ENCODE measurements at regions not wholly inside any gene's neighbourhood (a gene's known extent, or its start where the extent isn't known, plus 50 kb on each side); places are given as distances from the start of the nearest gene placed in this dataset.
"Not testable (repeated sequence)": the region's sequence is repeated elsewhere in the genome, so short reads cannot be mapped to it uniquely, and the experiment has no call there.

- Mint-ChIP-seq H3K36me3 (no peaks in the 10 kb centered on the region), H3K9me3 (peaks cover 0 to 4% (median 3%) of the 10 kb centered on the region in 3 donors), H3K4me3 (no peak overlapping the region), H3K4me1 (no peaks in the 10 kb centered on the region), H3K27ac (no peak overlapping the region), H3K27me3 (no peaks in the 10 kb centered on the region)
These were observed 589.0 kb downstream of the C12orf50 start for GRCh38 chr12:87439990-87440827.

GRCh38 chr12:87430444-87430843, 598.8 kb downstream of the C12orf50 start:
- Mint-ChIP-seq H3K4me1 (peaks cover 0 to 2% (median 0%) of the 10 kb centered on the region in 3 donors), H3K27ac (peak overlapping the region in 1 of 3 donors; percentile 55), H3K4me3 (peak overlapping the region in 1 of 4 donors; percentile 2), H3K36me3 (no peaks in the 10 kb centered on the region), H3K9me3 (peaks cover 4 to 5% (median 4%) of the 10 kb centered on the region in 3 donors), H3K27me3 (no peaks in the 10 kb centered on the region)

GRCh38 chr12:87428701-87429277, 600.4 kb downstream of the C12orf50 start:
- H3K4me1 Mint-ChIP-seq, result peaks cover 0 to 2% (median 0%) of the 10 kb centered on the region in 3 donors
- no peaks in the 10 kb centered on the region for H3K36me3 Mint-ChIP-seq
- no peak overlapping the region for H3K27ac Mint-ChIP-seq
- H3K4me3 Mint-ChIP-seq, result no peak overlapping the region
- H3K9me3 Mint-ChIP-seq, result peaks cover 4 to 5% (median 4%) of the 10 kb centered on the region in 3 donors
- no peaks in the 10 kb centered on the region for H3K27me3 Mint-ChIP-seq

GRCh38 chr12:87427770-87428169, 601.4 kb downstream of the C12orf50 start:
- Mint-ChIP-seq H3K4me3 (no peak overlapping the region), H3K36me3 (no peaks in the 10 kb centered on the region), H3K27me3 (no peaks in the 10 kb centered on the region), H3K9me3 (peaks cover 4 to 5% (median 4%) of the 10 kb centered on the region in 3 donors), H3K27ac (no peak overlapping the region), H3K4me1 (peaks cover 0 to 2% (median 0%) of the 10 kb centered on the region in 3 donors)

GRCh38 chr12:87425942-87426554, 603.2 kb downstream of the C12orf50 start:
- Mint-ChIP-seq H3K4me3 (no peak overlapping the region), H3K27me3 (no peaks in the 10 kb centered on the region), H3K27ac (peak overlapping the region in 1 of 3 donors; percentile 74), H3K9me3 (peaks cover 4 to 5% (median 4%) of the 10 kb centered on the region in 3 donors), H3K36me3 (no peaks in the 10 kb centered on the region), H3K4me1 (peaks cover 0 to 2% (median 0%) of the 10 kb centered on the region in 3 donors)

GRCh38 chr12:87421233-87421632, 608.0 kb downstream of the C12orf50 start:
- not testable (repeated sequence) for H3K4me3 Mint-ChIP-seq, H3K9me3 Mint-ChIP-seq, H3K27me3 Mint-ChIP-seq, H3K4me1 Mint-ChIP-seq, H3K36me3 Mint-ChIP-seq, H3K27ac Mint-ChIP-seq

- H3K9me3 Mint-ChIP-seq, result peaks cover 2 to 12% (median 6%) of the 10 kb centered on the region in 3 donors
- no peaks in the 10 kb centered on the region for H3K27me3 Mint-ChIP-seq
- no peak overlapping the region for H3K4me3 Mint-ChIP-seq
- no peaks in the 10 kb centered on the region for H3K4me1 Mint-ChIP-seq
- H3K27ac Mint-ChIP-seq, result no peak overlapping the region
- H3K36me3 Mint-ChIP-seq, result no peaks in the 10 kb centered on the region
These were observed 615.4 kb downstream of the C12orf50 start for GRCh38 chr12:87413784-87414183.

GRCh38 chr12:87406926-87407325, 622.3 kb downstream of the C12orf50 start:
- H3K9me3 Mint-ChIP-seq, result peaks cover 2 to 7% (median 4%) of the 10 kb centered on the region in 3 donors
- no peaks in the 10 kb centered on the region for H3K4me1 Mint-ChIP-seq
- H3K4me3 Mint-ChIP-seq, result no peak overlapping the region
- H3K36me3 Mint-ChIP-seq, result no peaks in the 10 kb centered on the region
- H3K27me3 Mint-ChIP-seq, result no peaks in the 10 kb centered on the region
- H3K27ac Mint-ChIP-seq, result no peak overlapping the region

GRCh38 chr12:87405918-87406317, 623.3 kb downstream of the C12orf50 start:
- H3K27ac Mint-ChIP-seq, result no peak overlapping the region
- H3K9me3 Mint-ChIP-seq, result peaks cover 2 to 3% (median 2%) of the 10 kb centered on the region in 3 donors
- H3K27me3 Mint-ChIP-seq, result no peaks in the 10 kb centered on the region
- H3K36me3 Mint-ChIP-seq, result no peaks in the 10 kb centered on the region
- H3K4me1 Mint-ChIP-seq, result no peaks in the 10 kb centered on the region
- no peak overlapping the region for H3K4me3 Mint-ChIP-seq

GRCh38 chr12:87394168-87394567, 635.0 kb downstream of the C12orf50 start:
- H3K36me3 Mint-ChIP-seq, result not testable (repeated sequence)

GRCh38 chr12:87388376-87388775, 640.8 kb downstream of the C12orf50 start:
- Mint-ChIP-seq H3K4me1 (peaks cover 2 to 5% (median 4%) of the 10 kb centered on the region in 3 donors), H3K9me3 (peaks cover 0 to 3% (median 0%) of the 10 kb centered on the region in 3 donors), H3K4me3 (no peak overlapping the region), H3K27me3 (no peaks in the 10 kb centered on the region), H3K36me3 (no peaks in the 10 kb centered on the region), H3K27ac (no peak overlapping the region)

More at GRCh38 chr12:87394168-87394567, 635.0 kb downstream of the C12orf50 start:
- H3K4me3 Mint-ChIP-seq, H3K27ac Mint-ChIP-seq, H3K9me3 Mint-ChIP-seq, H3K27me3 Mint-ChIP-seq, H3K4me1 Mint-ChIP-seq: not testable (repeated sequence)

- H3K36me3 Mint-ChIP-seq, result no peaks in the 10 kb centered on the region
- no peaks in the 10 kb centered on the region for H3K27me3 Mint-ChIP-seq
- H3K4me3 Mint-ChIP-seq, result no peak overlapping the region
- no peaks in the 10 kb centered on the region for H3K9me3 Mint-ChIP-seq
- H3K27ac Mint-ChIP-seq, result no peak overlapping the region
- peaks cover 4 to 10% (median 8%) of the 10 kb centered on the region in 3 donors for H3K4me1 Mint-ChIP-seq
These were observed 643.9 kb downstream of the C12orf50 start for GRCh38 chr12:87385322-87385721.

GRCh38 chr12:87384226-87384625, 645.0 kb downstream of the C12orf50 start:
- no peaks in the 10 kb centered on the region for H3K36me3 Mint-ChIP-seq
- H3K27me3 Mint-ChIP-seq, result no peaks in the 10 kb centered on the region
- no peak overlapping the region for H3K27ac Mint-ChIP-seq
- H3K4me3 Mint-ChIP-seq, result no peak overlapping the region
- H3K9me3 Mint-ChIP-seq, result no peaks in the 10 kb centered on the region
- H3K4me1 Mint-ChIP-seq, result peaks cover 4 to 10% (median 8%) of the 10 kb centered on the region in 3 donors

- Mint-ChIP-seq H3K4me3 (no peak overlapping the region), H3K4me1 (peaks cover 4 to 10% (median 8%) of the 10 kb centered on the region in 3 donors), H3K36me3 (no peaks in the 10 kb centered on the region)
These were observed 645.5 kb downstream of the C12orf50 start for GRCh38 chr12:87383680-87384079.

GRCh38 chr12:87382959-87383566, 646.1 kb downstream of the C12orf50 start:
- Mint-ChIP-seq H3K36me3 (no peaks in the 10 kb centered on the region), H3K27me3 (no peaks in the 10 kb centered on the region), H3K4me1 (peaks cover 4 to 10% (median 8%) of the 10 kb centered on the region in 3 donors), H3K4me3 (no peak overlapping the region), H3K9me3 (no peaks in the 10 kb centered on the region), H3K27ac (no peak overlapping the region)

More at GRCh38 chr12:87383680-87384079, 645.5 kb downstream of the C12orf50 start:
- Mint-ChIP-seq H3K27ac (no peak overlapping the region), H3K9me3 (no peaks in the 10 kb centered on the region), H3K27me3 (no peaks in the 10 kb centered on the region)

All from IgD-negative memory B cell (primary cell).